NCI-H1417 treated with DMSO at 0.1 percent for 48 hours (cell line): ENCODE measurements at regions not wholly inside any gene's neighbourhood (a gene's known extent, or its start where the extent isn't known, plus 50 kb on each side); places are given as distances from the start of the nearest gene placed in this dataset.

ENCODE experiments used
- DNase-seq: peaks from one replicate; lab custom pipeline; 2025; lab: John Stamatoyannopoulos, UW

DNA sequence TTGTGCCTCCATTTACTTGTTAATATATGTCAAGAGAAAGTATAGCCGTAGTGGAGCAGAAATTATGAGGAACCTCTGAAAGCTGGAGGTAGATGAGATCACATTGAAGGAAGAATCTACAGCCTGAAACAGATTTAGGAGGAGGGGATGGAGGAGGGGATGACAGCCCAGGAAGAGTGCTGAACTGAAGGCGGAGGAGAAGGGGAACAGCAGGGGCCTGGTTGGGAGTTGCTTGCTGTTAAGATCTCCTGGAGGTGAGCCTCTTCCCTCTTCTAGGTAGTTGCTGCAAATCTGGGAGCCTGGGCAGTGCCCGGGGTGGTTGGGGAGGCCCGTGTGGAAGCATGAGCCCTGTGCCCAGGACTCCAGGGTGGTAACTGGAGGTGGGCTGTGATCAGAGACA, 111.8 kb upstream of the SEMA6A start:
- no peak for DNase-seq

GRCh38 chr5:116685931-116686330, 111.3 kb upstream of the SEMA6A start:
- DNase-seq, result no peak

- DNase-seq, result no peak
Measured at GRCh38 chr5:116685069-116685468, 110.4 kb upstream of the SEMA6A start.

DNA sequence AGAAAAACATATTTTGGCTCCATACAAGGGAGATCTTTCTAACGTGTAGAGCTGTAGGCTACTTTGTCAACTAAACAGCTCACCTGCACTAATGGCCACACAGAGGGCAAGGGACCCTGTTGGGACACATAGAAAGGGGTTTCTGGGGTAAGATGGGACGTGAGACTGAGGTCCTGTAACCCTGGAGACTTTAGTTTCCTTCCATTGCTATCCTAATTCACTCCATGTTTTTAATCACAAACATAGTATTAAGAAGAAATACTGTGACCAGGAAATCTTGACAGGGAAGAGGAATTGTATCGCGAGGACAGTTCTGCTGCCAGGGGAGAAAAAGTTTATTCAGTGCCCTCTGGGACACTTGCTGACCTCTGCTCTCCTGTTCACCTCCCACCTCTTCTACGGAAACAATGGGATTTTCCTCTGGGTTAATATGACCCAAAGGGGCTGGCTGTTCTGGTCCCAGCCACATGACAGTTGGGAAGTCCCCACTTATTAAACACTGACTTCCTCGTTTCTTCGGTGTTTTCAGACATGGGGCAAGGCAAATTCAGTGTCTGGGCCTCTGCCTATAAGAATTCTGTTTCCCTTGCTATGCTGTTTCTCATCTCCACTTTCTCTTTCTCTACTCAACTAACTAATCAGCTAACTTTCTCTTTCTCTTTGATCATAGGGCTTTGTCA, 106.9 kb upstream of the SEMA6A start:
- no peak for DNase-seq

- DNase-seq, result no peak
Measured at GRCh38 chr5:116675626-116675910, 100.9 kb upstream of the SEMA6A start.

- DNase-seq, result no peak
Measured at GRCh38 chr5:116674881-116675625, 100.4 kb upstream of the SEMA6A start.

GRCh38 chr5:116673453-116673852, 98.8 kb upstream of the SEMA6A start:
- no peak for DNase-seq

DNA sequence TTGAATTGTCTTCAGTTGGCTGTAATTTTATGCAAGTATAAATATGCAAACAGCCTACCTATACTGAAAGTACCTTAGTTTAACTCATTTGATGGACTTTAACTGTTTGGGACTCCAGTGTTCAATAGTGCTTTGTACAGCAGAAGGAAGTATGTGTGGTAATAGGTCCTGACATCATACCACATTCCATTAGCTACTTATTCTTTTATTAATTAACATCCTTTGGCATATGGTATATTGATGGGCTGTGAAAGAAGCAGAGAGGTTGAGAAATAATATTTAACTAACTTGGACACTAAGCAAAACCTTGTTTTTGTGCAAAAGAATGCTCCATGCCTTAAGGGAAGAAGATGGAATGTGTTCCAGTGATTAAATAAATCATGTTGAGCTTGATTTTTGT, 97.6 kb upstream of the SEMA6A start:
- no peak for DNase-seq

GRCh38 chr5:116671211-116671736, 96.7 kb upstream of the SEMA6A start:
- DNase-seq, result no peak

DNA sequence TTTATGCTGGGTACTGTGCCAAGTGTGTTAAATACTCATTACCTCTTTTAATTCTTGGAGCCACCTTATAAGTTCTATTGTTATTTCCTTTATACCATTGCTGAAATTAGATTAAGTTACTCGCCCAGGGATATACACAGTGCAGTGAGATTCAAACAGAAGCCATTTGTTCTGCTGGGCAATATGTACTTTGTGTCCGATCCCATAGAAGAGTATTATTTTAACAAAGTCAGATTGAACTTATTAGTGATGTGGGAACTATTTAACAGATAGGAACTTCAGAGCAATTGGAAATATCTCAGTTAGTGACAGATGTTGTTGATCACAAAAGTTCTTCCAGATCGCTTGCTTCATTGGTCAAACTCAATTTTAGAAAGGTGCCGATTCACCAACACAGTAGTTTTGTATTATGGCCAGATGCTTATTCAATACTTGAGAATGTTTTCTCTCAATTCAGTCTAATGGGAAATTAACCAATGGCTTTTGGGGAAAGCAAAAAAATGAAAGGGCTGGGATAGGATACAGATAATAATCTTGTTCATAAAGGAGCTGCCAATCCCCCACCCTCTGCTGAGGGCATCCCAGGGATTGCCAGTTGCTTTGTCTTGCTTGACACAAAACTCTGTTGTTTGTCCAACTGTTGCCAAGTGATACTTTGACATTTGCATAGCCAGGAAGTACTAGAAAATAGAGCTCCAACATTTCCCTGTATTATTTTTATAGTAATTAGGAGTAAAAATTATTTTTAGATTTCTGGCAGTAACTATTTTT, 94.8 kb upstream of the SEMA6A start:
- DNase-seq, result no peak

GRCh38 chr5:116668390-116668789, 93.8 kb upstream of the SEMA6A start:
- no peak for DNase-seq

GRCh38 chr5:116666901-116667300, 92.3 kb upstream of the SEMA6A start:
- no peak for DNase-seq

DNA sequence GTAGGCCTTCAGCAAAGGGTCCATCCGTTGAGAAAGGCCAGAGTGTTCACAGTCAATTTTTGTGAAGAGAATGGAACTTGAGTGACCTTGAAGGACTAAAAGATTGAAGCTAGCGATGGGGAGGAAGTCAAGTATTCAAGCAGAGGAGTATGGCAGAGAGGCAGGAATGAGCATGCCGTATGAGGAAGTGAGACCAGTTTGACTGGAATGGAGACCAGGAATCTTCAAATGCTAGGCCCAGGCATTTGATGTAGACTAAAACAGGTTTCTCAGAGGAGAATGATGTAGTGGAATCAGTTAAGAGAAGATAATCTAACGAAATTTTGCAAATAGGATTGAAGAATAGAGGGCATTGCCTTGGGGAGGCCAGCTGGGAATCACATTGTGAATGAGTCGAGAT, 90.4 kb upstream of the SEMA6A start:
- no peak for DNase-seq

GRCh38 chr5:116663081-116663480, 88.5 kb upstream of the SEMA6A start:
- DNase-seq, result no peak

DNA sequence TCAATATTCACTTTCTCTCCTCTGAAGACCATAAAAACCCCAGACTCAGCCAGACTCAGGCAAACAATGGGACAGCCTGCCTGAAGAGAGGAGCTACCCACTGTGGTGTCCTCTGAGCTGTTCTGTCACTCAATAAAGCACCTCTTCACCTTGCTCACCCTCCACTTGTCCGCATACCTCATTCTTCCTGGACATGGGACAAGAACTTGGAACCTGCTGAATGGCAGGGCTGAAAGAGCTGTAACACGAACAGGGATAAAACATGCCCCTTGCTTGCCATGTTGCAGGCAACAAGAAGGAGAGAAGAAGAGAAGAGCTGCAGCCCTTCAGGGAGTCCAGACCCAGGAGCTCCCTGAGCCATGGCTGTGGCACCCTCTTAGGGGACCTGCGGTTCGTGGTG, 86.8 kb upstream of the SEMA6A start:
- no peak for DNase-seq

DNA sequence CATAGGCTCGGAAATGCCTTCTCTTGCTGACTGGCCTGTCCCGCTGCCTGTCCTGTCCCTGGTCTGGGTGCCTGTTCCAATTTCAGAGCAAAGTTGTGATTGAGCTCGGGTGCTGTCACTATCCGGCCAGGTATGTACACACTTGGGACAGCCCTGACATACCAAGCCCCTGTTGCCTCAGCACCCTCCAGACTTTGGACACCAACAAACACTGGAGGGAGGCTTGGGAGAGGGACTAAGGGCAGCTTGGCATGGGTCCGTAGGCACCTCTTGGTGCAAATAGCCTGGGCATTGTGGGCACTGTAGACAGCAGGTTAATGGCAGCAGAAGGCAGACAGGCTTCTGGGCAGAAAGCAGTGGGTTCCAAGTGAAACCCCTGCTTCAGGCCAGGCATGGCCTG, 86.3 kb upstream of the SEMA6A start:
- DNase-seq, result no peak

GRCh38 chr5:116658830-116659229, 84.2 kb upstream of the SEMA6A start:
- no peak for DNase-seq

- DNase-seq, result no peak
Measured at GRCh38 chr5:116658141-116658540, 83.5 kb upstream of the SEMA6A start.

DNA sequence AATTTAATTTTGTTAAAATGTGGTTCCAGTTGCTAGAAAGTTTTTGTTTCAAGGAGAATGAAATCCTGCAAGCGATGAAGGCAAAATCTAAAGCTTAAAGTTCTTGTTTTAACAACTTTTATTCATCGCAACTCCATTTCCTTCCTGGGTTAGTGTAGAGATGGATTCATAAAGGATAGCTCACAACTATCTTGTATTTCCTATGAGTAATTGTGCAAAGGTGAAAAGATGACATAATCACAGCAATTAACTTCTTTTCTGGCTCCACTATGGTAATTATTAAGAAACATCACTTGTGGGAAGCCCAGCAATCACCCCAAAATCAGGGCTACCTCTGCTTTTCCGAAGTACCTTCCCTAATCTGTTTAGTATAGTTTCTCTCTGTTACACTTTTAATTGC, 80.8 kb upstream of the SEMA6A start:
- DNase-seq, result no peak

- DNase-seq, result no peak
Measured at GRCh38 chr5:116654925-116655324, 80.3 kb upstream of the SEMA6A start.

GRCh38 chr5:116652903-116653302, 78.3 kb upstream of the SEMA6A start:
- no peak for DNase-seq

- no peak for DNase-seq
Measured at GRCh38 chr5:116652196-116652729, 77.6 kb upstream of the SEMA6A start.

DNA sequence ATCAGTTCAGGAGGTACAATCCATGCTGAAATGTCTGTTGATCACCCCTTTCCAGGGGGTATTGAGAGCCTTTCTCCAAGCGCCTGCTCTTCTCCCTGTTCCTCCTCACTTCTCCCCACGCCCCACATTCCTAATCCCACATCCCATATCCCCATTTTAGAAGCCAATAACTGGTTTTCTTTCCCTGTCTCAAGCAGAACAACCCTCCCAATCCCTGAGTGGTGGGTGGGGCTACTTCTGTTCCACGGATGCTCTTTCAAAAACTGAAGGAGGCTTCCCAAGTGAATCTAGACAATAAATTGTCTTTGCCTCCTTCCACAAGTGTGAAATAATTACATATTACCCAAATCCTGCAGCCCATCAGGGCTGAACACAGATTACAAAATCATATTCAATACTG, 77.0 kb upstream of the SEMA6A start:
- no peak for DNase-seq
